T follicular helper cell (primary cell): ENCODE measurements at regions not wholly inside any gene's neighbourhood (a gene's known extent, or its start where the extent isn't known, plus 50 kb on each side); places are given as distances from the start of the nearest gene placed in this dataset.

Experiments
- DNase-seq: peaks from one replicate; pipeline ENCODE4 v3.0.0-alpha.2; 2020; ENCODE audit warnings: low read depth

DNA sequence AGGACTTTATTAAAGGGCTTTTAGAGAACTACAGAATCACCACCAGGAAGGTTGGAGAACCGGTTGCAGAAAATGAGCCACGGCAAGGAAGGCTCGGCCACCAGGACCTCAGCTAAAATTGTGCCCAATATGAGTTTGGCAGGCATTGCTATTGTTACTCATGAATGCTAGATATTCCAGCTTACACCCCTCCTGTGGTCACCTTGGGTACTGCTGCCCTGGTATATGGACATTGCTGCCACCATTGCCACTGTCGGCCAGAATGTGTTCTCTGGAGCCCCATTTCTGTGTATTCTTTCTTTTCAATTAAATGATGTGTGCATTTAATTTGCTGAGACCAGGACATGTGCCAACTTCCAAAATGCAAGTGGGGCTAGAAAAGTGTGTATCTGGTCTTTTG is 626.7 kb upstream of the BOD1L1 start:
- no peak for DNase-seq

DNA sequence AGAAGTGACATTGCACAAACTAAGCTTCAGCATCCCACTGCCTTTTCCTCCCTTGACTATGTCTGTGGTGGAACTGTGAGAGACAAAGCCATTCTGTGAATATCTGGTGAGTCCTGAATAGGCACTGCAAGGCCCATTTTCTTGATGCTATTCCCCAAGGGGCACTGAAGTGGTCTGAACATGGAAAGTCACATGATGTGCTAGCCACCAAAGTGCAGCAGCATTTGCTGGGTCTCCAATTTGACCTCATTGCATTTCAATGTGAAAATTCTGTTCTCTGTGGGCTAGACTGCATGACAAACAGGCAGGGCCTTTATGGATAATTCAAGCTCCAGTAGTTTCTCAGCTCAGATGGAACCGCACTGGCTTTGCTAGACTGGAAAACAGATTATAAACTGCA is 627.4 kb upstream of the BOD1L1 start:
- no peak for DNase-seq

- no peak for DNase-seq
Measured at GRCh38 chr4:14257903-14258302, 630.4 kb upstream of the BOD1L1 start.

- DNase-seq: no peak
Measured at GRCh38 chr4:14259936-14260335, 632.4 kb upstream of the BOD1L1 start.

DNA sequence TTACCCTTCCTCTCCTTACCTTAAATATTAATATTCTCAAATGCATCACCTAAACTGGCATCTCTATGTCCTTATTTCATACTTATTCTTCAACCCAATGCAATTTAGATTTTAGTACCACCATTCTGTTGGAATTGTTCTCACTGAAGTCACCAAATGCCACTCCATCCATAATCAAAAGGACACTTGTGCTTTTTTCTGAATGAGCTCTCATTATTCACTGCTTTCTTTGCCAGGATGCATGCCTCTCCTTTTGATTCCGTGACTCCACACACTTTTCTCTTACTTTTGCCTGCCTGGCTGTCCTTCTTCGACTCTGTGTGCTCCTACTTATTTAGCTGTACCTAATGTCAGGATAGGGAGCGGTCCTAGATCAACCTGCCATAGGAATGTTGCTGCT is 633.1 kb upstream of the BOD1L1 start:
- no peak for DNase-seq

DNA sequence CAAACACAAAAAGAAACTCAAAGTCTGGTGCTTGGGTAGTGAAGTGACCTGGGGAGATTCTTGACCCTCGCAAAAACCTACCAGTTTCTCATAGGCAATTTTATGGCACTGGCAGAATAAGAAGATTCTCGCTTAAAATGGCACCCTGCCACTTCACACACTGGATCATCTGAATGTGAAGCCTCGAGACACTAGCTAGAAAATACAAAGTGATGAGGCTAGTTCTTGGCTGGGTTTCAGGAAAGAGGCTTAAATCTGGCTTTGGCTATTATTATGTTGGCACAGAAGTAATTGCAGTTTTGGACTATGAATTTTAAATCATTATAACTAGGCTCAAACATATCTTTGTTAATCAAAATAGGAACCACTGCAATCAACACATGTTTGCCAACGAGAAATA is 634.7 kb upstream of the BOD1L1 start:
- DNase-seq: no peak

- no peak for DNase-seq
Measured at GRCh38 chr4:14264437-14264836, 636.9 kb upstream of the BOD1L1 start.

- DNase-seq: no peak
Measured at GRCh38 chr4:14265651-14266050, 638.1 kb upstream of the BOD1L1 start.

- no peak for DNase-seq
Measured at GRCh38 chr4:14267373-14268060, 640.0 kb upstream of the BOD1L1 start.

DNA sequence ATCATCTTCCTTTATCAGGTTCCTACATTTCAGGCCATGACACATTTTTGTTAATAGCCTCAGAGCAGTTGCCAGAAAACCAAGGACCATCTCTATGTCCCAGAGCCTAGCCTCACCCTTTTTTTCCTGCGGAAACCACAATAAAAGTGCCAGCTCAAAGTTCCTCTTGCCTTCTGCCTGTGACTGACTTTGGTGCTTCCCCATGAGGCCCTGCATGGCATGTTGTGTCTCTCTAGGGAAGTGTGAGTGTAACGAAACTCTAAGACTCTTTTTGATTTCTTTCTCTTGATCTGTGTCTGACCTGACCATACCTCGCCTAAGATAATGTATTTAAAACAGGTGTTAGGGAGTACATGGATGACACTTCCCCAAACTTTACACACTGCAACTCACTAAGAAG is 642.3 kb upstream of the BOD1L1 start:
- DNase-seq: no peak

DNA sequence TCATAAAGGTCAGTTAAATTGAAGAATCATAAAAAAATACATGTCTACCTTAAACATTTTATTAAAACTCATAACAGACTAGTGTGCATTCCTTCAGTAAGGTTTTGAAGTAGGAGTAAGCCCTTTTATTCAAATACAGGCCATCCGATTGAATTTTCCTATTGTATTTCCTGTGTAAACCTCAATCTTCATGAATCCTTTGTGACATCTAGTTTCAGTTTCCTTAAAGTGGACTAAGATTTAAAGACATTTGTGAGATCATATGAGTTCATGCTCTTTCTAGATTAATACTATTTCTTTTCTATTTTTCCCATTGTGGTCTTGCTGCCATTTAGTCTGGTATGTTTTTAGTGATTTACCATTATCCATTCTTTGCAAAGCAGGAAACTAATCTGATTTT is 644.7 kb upstream of the BOD1L1 start:
- no peak for DNase-seq

DNA sequence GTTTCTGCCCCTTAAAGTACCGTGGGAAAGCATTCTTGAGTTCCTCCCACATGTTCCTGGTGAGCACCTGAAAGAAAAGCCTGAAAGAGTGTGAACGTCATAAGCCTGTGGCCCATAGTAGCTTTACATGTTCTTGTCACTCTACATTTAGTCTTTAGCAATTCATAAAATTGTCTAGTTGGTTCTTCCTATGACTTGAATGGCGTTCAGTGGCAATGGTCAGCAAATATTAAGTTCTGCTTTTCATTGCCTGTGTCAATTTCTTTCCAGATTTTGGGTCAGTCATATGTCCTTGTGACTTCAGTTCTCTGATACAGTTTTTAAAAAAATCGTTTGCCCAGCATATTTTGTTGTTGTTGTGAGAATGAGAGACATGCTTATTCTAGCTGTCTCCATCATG is 650.0 kb upstream of the BOD1L1 start:
- no peak for DNase-seq

DNA sequence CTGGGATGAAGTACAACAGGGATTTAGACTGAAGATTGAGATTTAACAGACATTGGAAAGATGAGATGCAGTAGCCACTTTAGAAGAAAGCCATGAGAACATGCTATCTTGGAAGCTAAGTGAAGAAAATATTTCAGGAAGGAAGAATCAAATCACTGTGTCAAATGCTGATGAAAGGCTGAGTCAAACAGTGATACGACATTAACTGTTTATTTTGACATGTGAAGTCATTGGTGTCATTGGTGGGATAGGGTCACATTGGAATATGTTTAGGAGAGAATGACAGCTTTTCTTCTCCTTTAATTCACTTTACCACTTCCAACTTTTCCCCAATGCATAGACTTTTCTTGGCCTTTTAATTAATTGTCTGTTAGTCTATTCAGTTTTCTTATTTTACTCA is 653.0 kb upstream of the BOD1L1 start:
- DNase-seq: no peak

- DNase-seq: no peak
Measured at GRCh38 chr4:14284578-14284977, 657.1 kb upstream of the BOD1L1 start.

DNA sequence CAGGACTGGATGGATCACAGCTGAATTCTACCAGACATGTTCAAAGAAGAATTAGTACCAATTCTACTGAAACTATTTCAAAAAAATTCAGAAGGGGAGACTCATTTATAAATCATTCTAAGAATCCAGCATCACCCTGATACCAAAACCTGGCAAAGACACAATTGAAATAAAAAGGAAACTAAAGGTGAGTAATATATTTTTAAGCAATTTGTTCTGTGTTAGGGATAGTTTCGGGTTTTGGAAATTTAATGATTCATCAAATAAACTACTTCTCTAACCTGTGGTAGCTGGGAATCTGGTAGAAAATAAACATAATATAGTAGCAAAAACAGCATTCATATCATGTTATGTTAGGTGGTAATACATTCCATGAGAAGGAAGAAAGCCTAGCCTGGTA is 662.2 kb upstream of the BOD1L1 start:
- DNase-seq: no peak

- no peak for DNase-seq
Measured at GRCh38 chr4:14293582-14293981, 666.1 kb upstream of the BOD1L1 start.

DNA sequence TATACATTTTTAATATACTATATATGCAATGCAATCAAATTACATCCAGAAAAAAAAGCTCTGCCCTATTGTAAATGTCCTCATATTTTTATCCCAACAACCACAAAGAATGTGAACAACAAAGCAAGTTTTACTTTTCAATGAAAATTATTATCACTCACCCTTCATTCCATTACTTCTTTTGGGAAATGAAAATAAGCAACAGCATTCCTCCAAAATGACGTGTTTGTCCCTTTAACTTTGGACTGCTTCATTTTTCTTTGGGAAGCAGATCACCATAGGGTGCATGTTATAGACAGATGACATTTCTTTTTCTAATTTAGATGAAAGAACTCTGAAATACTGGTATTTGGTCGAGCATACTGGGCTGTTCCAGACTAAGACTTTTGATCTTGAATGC is 667.1 kb upstream of the BOD1L1 start:
- DNase-seq: no peak

DNA sequence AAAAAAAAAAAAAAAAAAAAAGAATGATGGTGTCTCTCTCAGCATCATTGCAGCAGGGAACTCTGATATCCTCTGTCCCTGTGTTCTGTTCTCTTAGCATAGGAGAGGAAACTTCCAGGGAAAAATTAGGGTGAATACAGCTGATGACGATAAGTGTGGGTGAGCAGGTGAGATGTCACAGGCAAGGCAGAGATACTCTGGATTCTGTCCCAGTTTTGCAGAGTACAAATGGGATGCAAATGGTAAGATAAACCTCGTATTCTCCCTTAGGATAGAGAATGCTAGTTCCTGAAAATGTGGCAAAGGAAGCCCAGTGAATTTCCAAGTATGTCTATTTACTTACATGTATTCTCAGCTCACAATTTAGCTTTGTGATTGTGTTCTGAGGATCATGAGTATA is 671.6 kb upstream of the BOD1L1 start:
- DNase-seq: no peak

DNA sequence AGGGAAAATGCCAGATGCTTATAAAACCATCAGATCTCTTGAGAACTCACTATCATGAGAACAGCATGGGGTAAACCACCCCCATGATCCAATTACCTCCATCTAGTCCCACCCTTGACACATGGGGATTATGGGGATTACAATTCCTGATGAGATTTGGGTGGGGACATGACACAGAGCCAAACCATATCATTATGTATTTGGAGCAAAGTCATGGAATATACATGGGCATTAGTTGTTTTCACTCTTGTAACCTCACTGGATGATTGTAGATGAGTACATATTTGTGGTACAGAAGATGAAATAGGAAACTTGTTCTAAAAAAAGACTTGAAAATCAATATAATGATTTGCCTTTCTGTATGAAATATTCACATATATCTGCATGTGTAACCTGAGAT is 674.5 kb upstream of the BOD1L1 start:
- DNase-seq: no peak

GRCh38 chr4:14303856-14304255 is 676.3 kb upstream of the BOD1L1 start:
- no peak for DNase-seq

- DNase-seq: no peak
Measured at GRCh38 chr4:14308229-14308651, 680.7 kb upstream of the BOD1L1 start.

GRCh38 chr4:14309431-14309830 is 681.9 kb upstream of the BOD1L1 start:
- no peak for DNase-seq

DNA sequence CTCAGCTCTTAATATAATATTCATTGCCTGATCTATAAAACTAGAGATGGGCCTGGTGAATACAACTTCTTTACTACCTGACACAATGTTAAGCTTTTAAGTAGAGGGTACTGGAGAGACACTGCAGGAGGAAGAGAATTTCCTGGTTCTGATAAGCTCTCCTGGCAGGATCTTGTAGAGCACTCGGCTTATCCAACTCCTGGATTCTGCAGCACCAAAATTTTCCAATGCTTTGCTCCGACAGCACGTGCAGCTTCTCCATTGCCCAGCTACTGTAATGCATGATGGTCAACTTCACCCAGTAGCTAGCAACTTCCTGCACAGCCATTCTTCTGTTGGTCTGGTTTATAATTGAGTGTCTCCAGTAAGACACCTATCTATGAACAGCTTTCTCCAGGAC is 686.2 kb upstream of the BOD1L1 start:
- no peak for DNase-seq

DNA sequence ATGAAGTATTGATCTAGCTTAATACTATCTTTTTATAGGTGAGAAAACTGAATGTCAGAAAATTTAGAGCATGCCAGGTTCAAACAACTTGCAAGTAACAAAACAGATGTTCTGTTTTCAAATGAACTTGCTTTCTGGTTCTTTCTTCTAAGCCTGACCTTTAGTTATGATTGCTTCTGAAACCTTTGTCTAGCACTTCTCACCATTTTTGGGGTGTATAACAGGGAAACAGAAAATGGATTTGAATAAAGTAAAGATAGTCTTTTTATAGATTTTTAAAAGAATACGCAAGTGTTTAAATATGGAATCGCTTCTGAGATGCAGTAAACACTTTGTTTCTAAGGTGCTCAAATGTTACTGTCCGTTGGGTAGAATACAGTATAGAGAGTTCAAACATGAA is 687.2 kb upstream of the CPEB2 start:
- no peak for DNase-seq

DNA sequence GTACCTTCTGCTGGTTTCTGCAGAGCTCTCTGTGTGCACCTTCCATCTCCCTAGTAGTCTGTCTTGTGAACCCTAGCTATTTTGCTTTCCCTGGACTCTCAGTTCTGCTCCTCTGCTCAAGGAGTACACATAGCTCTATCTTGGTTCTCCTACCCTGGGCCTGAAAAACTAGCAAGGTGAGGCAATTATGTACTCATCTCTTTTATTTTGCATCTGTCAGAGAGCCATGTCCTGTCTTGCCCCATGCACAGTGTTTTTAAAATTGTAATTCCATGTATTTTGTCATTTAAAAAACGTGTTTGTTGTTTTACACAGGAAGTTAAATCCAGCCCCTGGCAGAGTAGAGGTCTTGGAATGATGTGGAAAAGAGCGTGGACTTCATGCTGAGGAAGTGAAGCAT is 684.9 kb upstream of the CPEB2 start:
- no peak for DNase-seq
